ENCODE measurements at regions not wholly inside any gene's neighbourhood (a gene's known extent, or its start where the extent isn't known, plus 50 kb on each side); places are given as distances from the start of the nearest gene placed in this dataset.

- TF ChIP-seq CTCF (IDR thresholded peaks at IDR 0.05), result no peak
- no peak for TF ChIP-seq EP300 (IDR thresholded peaks at IDR 0.05)
- no peak for TF ChIP-seq POLR2A (IDR thresholded peaks at IDR 0.05)
These were observed 342.8 kb downstream of the DHX15 start for GRCh38 chr4:24241511-24241910.

All from ovary (tissue), 3 donors.